Gastroesophageal sphincter (tissue), 4 donors: ENCODE measurements at regions not wholly inside any gene's neighbourhood (a gene's known extent, or its start where the extent isn't known, plus 50 kb on each side); places are given as distances from the start of the nearest gene placed in this dataset.

Source experiments
- ATAC-seq: fragments of 150-250 bp; one replicate; pipeline ENCODE4 v1.9.1; 2016; ENCODE audit warnings: mild to moderate bottlenecking, moderate library complexity
- H3K27ac ChIP-seq, 4 donors: fragments of 200-600 bp; sonication (generic) in 3 of 4; 1 replicate in 3 of 4; 2 replicates in 1 of 4; pipeline ENCODE4 v1.5.1; 2016 to 2019
- H3K27me3 ChIP-seq: fragments of 200-600 bp; sonication (generic); one replicate; pipeline ENCODE4 v1.5.1; 2019
- H3K36me3 ChIP-seq, 2 donors: fragments of 200-600 bp; sonication (generic); one replicate each; pipeline ENCODE4 v1.5.1; 2019; ENCODE audit warnings: control low read depth in 1 of 2
- H3K4me1 ChIP-seq, 3 donors: fragments of 200-600 bp; sonication (generic); 1 replicate in 2 of 3; 2 replicates in 1 of 3; pipeline ENCODE4 v1.5.1; 2016 to 2019; ENCODE audit warnings: control low read depth in 2 of 3
- H3K4me3 ChIP-seq, 2 donors: fragments of 200-600 bp; sonication (generic); one replicate each; pipeline ENCODE4 v1.5.1; 2019; ENCODE audit warnings: mild to moderate bottlenecking in 1 of 2, moderate library complexity in 1 of 2
- H3K9me3 ChIP-seq, 3 donors: fragments of 200-600 bp; sonication (generic); one replicate each; pipeline ENCODE4 v1.5.1; 2017 to 2019; ENCODE audit warnings: control low read depth in 2 of 3
- CTCF ChIP-seq, 4 experiments: fragments of 200-600 bp in 2 of 4; fragments of 450-650 bp in 2 of 4; sonication (generic) in 1 of 4; IDR thresholded peaks; one replicate each; pipeline ENCODE4 v1.5.1; 2017 to 2019; ENCODE audit warnings: antibody characterized with exemption in 4 of 4, mild to moderate bottlenecking in 2 of 4, moderate library complexity in 2 of 4
- EP300 ChIP-seq: sonication (generic); formaldehyde crosslinking; IDR thresholded peaks from one replicate; pipeline ENCODE4 v1.6.1; 2017; ENCODE audit warnings: antibody characterized with exemption, mild to moderate bottlenecking
- POLR2A ChIP-seq, 2 donors: fragments of 450-650 bp; IDR thresholded peaks; one replicate each; pipeline ENCODE4 v1.6.1; 2017; ENCODE audit warnings: antibody characterized with exemption in 2 of 2, mild to moderate bottlenecking in 2 of 2, moderate library complexity in 1 of 2
- POLR2AphosphoS5 ChIP-seq: sonication (generic); formaldehyde crosslinking; IDR thresholded peaks from one replicate; pipeline ENCODE4 v1.6.1; 2017; ENCODE audit warnings: antibody characterized with exemption
- WGBS, 2 donors: methylation state at CpG; one replicate each; pipeline ENCODE4 v1.1.5; 2018; ENCODE audit warnings: low coverage in 1 of 2; 5-methylcytosine and 5-hydroxymethylcytosine counted together

- TF ChIP-seq POLR2A (IDR thresholded peaks at IDR 0.05) (no peak), POLR2AphosphoS5 (no peak), CTCF (IDR thresholded peaks at IDR 0.05) (no peak), EP300 (no peak)
- H3K27ac ChIP-seq = no peak overlapping the region
- H3K4me1 ChIP-seq = no peaks in the 10 kb centered on the region
- H3K9me3 ChIP-seq = no peaks in the 10 kb centered on the region
- ATAC-seq = no peak
- H3K4me3 ChIP-seq = no peak overlapping the region
- 86% methylated on average over 1 of the region's 1 CpG; no CpG with 5 or more reads in 1 of the 2 donors for WGBS, 2 donors
- no peaks in the 10 kb centered on the region for H3K36me3 ChIP-seq
- H3K27me3 ChIP-seq = no peaks in the 10 kb centered on the region
Measured at GRCh38 chr11:106321601-106322000, 244.1 kb downstream of the AASDHPPT start.

- no peak overlapping the region for H3K4me3 ChIP-seq
- no peaks in the 10 kb centered on the region for H3K27me3 ChIP-seq
- TF ChIP-seq CTCF (IDR thresholded peaks at IDR 0.05) (no peak), EP300 (no peak), POLR2A (IDR thresholded peaks at IDR 0.05) (no peak), POLR2AphosphoS5 (no peak)
- no peak overlapping the region for H3K27ac ChIP-seq
- no peaks in the 10 kb centered on the region for H3K36me3 ChIP-seq
- no peak for ATAC-seq
- no peaks in the 10 kb centered on the region for H3K4me1 ChIP-seq
- 73 to 100% methylated on average over 1 to 2 of the region's 2 CpGs for WGBS, 2 donors
- H3K9me3 ChIP-seq = no peaks in the 10 kb centered on the region
Measured at GRCh38 chr11:106322106-106322505, 244.6 kb downstream of the AASDHPPT start.

GRCh38 chr11:106326087-106326486 is 248.6 kb downstream of the AASDHPPT start:
- no peaks in the 10 kb centered on the region for H3K36me3 ChIP-seq
- 65 to 75% methylated on average over 3 of the region's 3 CpGs for WGBS, 2 donors
- TF ChIP-seq CTCF (IDR thresholded peaks at IDR 0.05) (no peak), POLR2AphosphoS5 (no peak), POLR2A (IDR thresholded peaks at IDR 0.05) (no peak), EP300 (no peak)

GRCh38 chr11:106327134-106327533 is 249.7 kb downstream of the AASDHPPT start:
- Histone ChIP-seq H3K4me3 (no peak overlapping the region), H3K27me3 (no peaks in the 10 kb centered on the region), H3K27ac (no peak overlapping the region), H3K9me3 (no peaks in the 10 kb centered on the region), H3K36me3 (no peaks in the 10 kb centered on the region), H3K4me1 (no peaks in the 10 kb centered on the region)
- ATAC-seq = no peak
- WGBS, 2 donors = 67 to 100% methylated on average over 2 of the region's 3 CpGs
- no peak for TF ChIP-seq POLR2AphosphoS5
- no peak for TF ChIP-seq CTCF (IDR thresholded peaks at IDR 0.05)
- TF ChIP-seq POLR2A (IDR thresholded peaks at IDR 0.05) = no peak
- TF ChIP-seq EP300 = no peak

More at GRCh38 chr11:106326087-106326486, 248.6 kb downstream of the AASDHPPT start:
- no peaks in the 10 kb centered on the region for H3K4me1 ChIP-seq
- no peak overlapping the region for H3K27ac ChIP-seq
- no peaks in the 10 kb centered on the region for H3K27me3 ChIP-seq
- H3K9me3 ChIP-seq = no peaks in the 10 kb centered on the region
- H3K4me3 ChIP-seq = no peak overlapping the region
- ATAC-seq = no peak

- Histone ChIP-seq H3K4me3 (no peak overlapping the region), H3K4me1 (no peaks in the 10 kb centered on the region), H3K27ac (no peak overlapping the region), H3K36me3 (no peaks in the 10 kb centered on the region), H3K9me3 (no peaks in the 10 kb centered on the region), H3K27me3 (no peaks in the 10 kb centered on the region)
- TF ChIP-seq CTCF (IDR thresholded peaks at IDR 0.05) (no peak), POLR2AphosphoS5 (no peak), POLR2A (IDR thresholded peaks at IDR 0.05) (no peak), EP300 (no peak)
- no peak for ATAC-seq
Measured at GRCh38 chr11:106327637-106328036, 250.2 kb downstream of the AASDHPPT start.
